Sigmoid colon (tissue), 6 donors: ENCODE measurements at regions not wholly inside any gene's neighbourhood (a gene's known extent, or its start where the extent isn't known, plus 50 kb on each side); places are given as distances from the start of the nearest gene placed in this dataset.

Experiments used
- DNase-seq: peaks from one replicate; pipeline ENCODE4 v3.0.0-alpha.2; 2019
- H3K27ac ChIP-seq, 4 donors: fragments of 200-600 bp; sonication (generic); one replicate each; pipeline ENCODE4 v1.5.1; 2016 to 2019; ENCODE audit warnings: mild to moderate bottlenecking in 1 of 4
- H3K27me3 ChIP-seq, 3 donors: fragments of 200-600 bp; sonication (generic); one replicate each; pipeline ENCODE4 v1.5.1; 2019; ENCODE audit warnings: mild to moderate bottlenecking in 1 of 3
- H3K36me3 ChIP-seq, 4 donors: fragments of 200-600 bp; sonication (generic); one replicate each; pipeline ENCODE4 v1.5.1; 2016 to 2019
- H3K4me1 ChIP-seq, 4 donors: fragments of 200-600 bp; sonication (generic); one replicate each; pipeline ENCODE4 v1.5.1; 2017 to 2019
- H3K4me3 ChIP-seq, 4 donors: fragments of 200-600 bp; sonication (generic); one replicate each; pipeline ENCODE4 v1.5.1; 2017 to 2019; ENCODE audit warnings: mild to moderate bottlenecking in 2 of 4, moderate library complexity in 1 of 4
- H3K9me3 ChIP-seq, 4 donors: fragments of 200-600 bp in 3 of 4; sonication (generic) in 3 of 4; one replicate each; pipeline versions ENCODE4 v1.5.1 to v1.6.1; 2013 to 2019
- EP300 ChIP-seq, 4 donors: sonication (generic); formaldehyde crosslinking; IDR thresholded peaks; one replicate each; pipeline ENCODE4 v1.6.1; 2017; ENCODE audit warnings: antibody characterized with exemption in 4 of 4
- POLR2A ChIP-seq, 2 donors: fragments of 450-650 bp; IDR thresholded peaks; one replicate each; pipeline ENCODE4 v1.6.1; 2016; ENCODE audit warnings: antibody characterized with exemption in 2 of 2, mild to moderate bottlenecking in 2 of 2, moderate library complexity in 2 of 2
- POLR2AphosphoS5 ChIP-seq, 4 donors: sonication (generic); formaldehyde crosslinking; IDR thresholded peaks; one replicate each; pipeline ENCODE4 v1.6.1; 2017; ENCODE audit warnings: antibody characterized with exemption in 4 of 4
- WGBS, 2 donors: extraction: QIAGEN DNeasy Blood & Tissue Kit; methylation state at CpG; one replicate each; pipeline ENCODE4 v1.1.7; 2013; 5-methylcytosine and 5-hydroxymethylcytosine counted together
- intact Hi-C: fragments of 100-400 bp; cut with DNase I; formaldehyde crosslinking; loops from one replicate; pipeline ENCODE4 v1.15.1; 2023
- TF ChIP-seq, protein P1 (sequence below), 4 experiments: fragments of 450-650 bp in 3 of 4; fragments of 200-600 bp in 1 of 4; IDR thresholded peaks; one replicate each; pipeline ENCODE4 v1.5.1; 2016 to 2019; ENCODE audit warnings: antibody characterized with exemption in 4 of 4, mild to moderate bottlenecking in 3 of 4, moderate library complexity in 2 of 4
- donor health status: healthy with polysubstance abuse.
- donor health status: healthy.

DNA sequence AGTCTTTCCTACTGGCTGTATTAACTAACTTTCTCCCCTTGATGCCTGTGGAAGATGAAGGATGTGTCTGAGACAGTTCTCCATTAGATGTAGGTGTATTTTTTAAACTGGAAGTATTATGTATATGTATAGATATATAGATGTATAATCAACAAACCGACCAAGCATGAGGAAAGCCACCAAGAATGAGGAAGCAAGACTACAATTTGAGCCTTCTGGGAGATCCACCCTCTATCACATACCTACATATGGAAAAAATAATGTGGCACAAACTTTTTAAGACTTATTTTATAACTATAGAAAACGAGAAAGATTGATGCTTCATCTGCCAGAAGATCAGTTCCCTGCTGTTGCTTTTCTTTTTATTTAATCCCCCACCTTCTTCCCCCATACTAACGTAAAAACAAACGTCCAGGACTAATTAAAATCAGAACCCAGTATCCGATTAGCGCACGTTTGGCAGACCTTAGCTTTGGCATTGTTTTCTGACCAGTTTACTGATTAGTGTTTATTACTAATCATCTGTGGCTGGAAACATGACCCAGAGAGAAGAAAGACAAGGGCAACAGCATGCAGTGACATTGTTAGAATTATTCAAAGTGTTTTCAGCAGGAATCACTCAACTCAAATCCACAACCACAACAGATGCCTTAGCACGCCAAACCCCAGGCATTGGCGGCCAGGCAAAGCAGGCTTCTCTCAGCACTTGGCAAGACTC is 490.2 kb downstream of the EBF1 start:
- no peak overlapping the region for H3K27ac ChIP-seq
- TF ChIP-seq POLR2AphosphoS5 (IDR thresholded peaks at IDR 0.05) (no peak), POLR2A (IDR thresholded peaks at IDR 0.05) (no peak), EP300 (IDR thresholded peaks at IDR 0.05) (no peak)
- TF ChIP-seq, protein P1, sequence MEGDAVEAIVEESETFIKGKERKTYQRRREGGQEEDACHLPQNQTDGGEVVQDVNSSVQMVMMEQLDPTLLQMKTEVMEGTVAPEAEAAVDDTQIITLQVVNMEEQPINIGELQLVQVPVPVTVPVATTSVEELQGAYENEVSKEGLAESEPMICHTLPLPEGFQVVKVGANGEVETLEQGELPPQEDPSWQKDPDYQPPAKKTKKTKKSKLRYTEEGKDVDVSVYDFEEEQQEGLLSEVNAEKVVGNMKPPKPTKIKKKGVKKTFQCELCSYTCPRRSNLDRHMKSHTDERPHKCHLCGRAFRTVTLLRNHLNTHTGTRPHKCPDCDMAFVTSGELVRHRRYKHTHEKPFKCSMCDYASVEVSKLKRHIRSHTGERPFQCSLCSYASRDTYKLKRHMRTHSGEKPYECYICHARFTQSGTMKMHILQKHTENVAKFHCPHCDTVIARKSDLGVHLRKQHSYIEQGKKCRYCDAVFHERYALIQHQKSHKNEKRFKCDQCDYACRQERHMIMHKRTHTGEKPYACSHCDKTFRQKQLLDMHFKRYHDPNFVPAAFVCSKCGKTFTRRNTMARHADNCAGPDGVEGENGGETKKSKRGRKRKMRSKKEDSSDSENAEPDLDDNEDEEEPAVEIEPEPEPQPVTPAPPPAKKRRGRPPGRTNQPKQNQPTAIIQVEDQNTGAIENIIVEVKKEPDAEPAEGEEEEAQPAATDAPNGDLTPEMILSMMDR (IDR thresholded peaks at IDR 0.05), result no peak
- H3K27me3 ChIP-seq, result no peaks in the 10 kb centered on the region
- 67 to 71% methylated on average over 9 of the region's 9 CpGs for WGBS, 2 donors
- no peaks in the 10 kb centered on the region for H3K9me3 ChIP-seq
- no peaks in the 10 kb centered on the region for H3K36me3 ChIP-seq
- intact Hi-C loops, result no loop called here
- H3K4me3 ChIP-seq, result no peak overlapping the region
- no peak for DNase-seq
- H3K4me1 ChIP-seq, result no peaks in the 10 kb centered on the region

DNA sequence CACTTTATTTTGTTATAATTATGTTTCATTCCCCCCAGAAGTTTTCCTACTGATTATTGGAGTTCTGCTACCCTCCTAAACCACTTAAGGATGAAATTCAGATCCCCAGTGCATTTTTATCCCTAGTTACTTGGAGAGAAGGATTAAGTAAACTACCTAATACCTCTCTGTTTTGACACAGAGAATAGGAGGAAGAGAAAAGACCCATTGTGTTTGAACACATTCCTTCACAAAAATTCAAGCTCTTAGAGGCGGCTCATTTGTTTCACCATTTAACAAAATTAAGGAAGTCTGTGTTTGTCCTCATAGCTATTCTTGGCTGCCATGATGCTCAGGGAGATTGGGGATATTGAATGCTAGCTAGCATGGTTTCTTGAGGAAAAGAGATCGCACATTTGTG is 492.6 kb downstream of the EBF1 start:
- intact Hi-C loops, result no loop called here
- no peaks in the 10 kb centered on the region for H3K27me3 ChIP-seq
- H3K4me3 ChIP-seq, result no peak overlapping the region
- TF ChIP-seq POLR2AphosphoS5 (IDR thresholded peaks at IDR 0.05) (no peak), POLR2A (IDR thresholded peaks at IDR 0.05) (no peak), EP300 (IDR thresholded peaks at IDR 0.05) (no peak)
- TF ChIP-seq, protein P1 (IDR thresholded peaks at IDR 0.05), result no peak
- 88 to 89% methylated on average over 2 of the region's 2 CpGs for WGBS, 2 donors
- no peak overlapping the region for H3K27ac ChIP-seq
- no peaks in the 10 kb centered on the region for H3K36me3 ChIP-seq
- H3K4me1 ChIP-seq, result no peaks in the 10 kb centered on the region
- no peaks in the 10 kb centered on the region for H3K9me3 ChIP-seq
- no peak for DNase-seq

DNA sequence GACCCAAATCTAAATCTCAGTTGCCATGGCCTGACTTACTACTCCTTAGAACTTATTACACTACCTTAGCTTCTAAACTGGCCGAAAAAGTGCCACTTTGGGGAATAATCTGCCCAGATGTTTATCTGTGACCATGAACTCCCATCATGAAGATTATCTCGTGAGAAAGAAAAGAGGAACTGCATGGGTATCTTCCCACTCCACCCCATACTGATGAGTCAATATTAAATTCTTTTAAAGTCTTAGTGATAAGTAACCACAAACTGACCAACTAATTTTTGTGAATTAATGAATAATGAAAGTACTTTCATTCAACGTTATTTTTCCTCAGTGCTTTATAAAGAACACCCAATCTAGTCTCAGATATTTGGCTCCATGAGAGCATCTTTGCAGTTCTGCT is 493.5 kb downstream of the EBF1 start:
- no peaks in the 10 kb centered on the region for H3K9me3 ChIP-seq
- no peak overlapping the region for H3K27ac ChIP-seq
- intact Hi-C loops, result no loop called here
- no peak for DNase-seq
- no peak overlapping the region for H3K4me3 ChIP-seq
- WGBS, 2 donors, result 66 to 76% methylated on average over 3 of the region's 3 CpGs
- no peaks in the 10 kb centered on the region for H3K36me3 ChIP-seq
- TF ChIP-seq EP300 (IDR thresholded peaks at IDR 0.05) (no peak), POLR2A (IDR thresholded peaks at IDR 0.05) (no peak), POLR2AphosphoS5 (IDR thresholded peaks at IDR 0.05) (no peak)
- TF ChIP-seq, protein P1 (IDR thresholded peaks at IDR 0.05), result no peak
- no peaks in the 10 kb centered on the region for H3K4me1 ChIP-seq
- no peaks in the 10 kb centered on the region for H3K27me3 ChIP-seq

DNA sequence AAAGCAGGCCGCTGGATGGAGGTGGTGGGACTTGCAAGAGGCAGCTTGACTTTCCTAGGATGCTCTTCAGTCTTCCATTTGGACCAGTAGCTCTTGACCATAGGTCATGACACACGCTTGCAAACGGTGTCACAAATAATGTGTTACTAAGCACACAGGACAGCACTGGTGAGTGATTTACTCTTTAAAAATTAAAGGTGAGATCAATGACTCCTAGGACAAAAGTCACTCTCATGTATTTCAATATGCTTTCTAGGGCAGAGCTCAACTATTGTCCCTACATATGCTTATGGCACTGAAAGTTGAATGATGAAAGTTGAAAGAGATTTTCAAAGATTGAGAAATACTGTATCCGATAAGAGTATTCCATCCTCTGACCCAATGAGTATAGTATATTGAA is 496.7 kb downstream of the EBF1 start:
- Histone ChIP-seq H3K27me3 (no peaks in the 10 kb centered on the region), H3K27ac (no peak overlapping the region), H3K9me3 (no peaks in the 10 kb centered on the region), H3K4me1 (no peaks in the 10 kb centered on the region), H3K4me3 (no peak overlapping the region), H3K36me3 (no peaks in the 10 kb centered on the region)
- TF ChIP-seq EP300 (IDR thresholded peaks at IDR 0.05) (no peak), POLR2AphosphoS5 (IDR thresholded peaks at IDR 0.05) (no peak), POLR2A (IDR thresholded peaks at IDR 0.05) (no peak)
- TF ChIP-seq, protein P1 (IDR thresholded peaks at IDR 0.05), result no peak
- intact Hi-C loops, result no loop called here
- WGBS, 2 donors, result 91 to 92% methylated on average over 4 of the region's 4 CpGs
- no peak for DNase-seq

DNA sequence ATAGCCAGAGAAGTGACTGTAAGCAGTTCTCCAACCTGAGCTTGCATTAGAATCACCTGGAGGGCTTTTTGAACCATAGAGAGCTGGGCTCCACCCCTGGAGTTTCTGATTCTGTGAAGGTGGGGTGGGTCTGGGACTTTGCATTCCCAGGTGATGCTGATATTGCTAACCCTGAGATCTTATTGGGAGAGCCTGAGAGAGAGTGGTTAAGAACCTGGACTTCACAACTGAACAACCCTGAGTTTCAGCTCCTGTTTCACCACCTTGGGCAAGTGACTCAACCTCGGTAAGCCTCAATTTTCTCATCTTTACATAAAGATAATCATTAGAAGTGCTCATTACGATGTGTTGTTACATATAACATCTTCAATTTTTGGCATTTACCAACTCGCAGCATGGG is 498.6 kb downstream of the EBF1 start:
- 79 to 84% methylated on average over 3 of the region's 3 CpGs for WGBS, 2 donors
- H3K27me3 ChIP-seq, result no peaks in the 10 kb centered on the region
- TF ChIP-seq POLR2A (IDR thresholded peaks at IDR 0.05) (no peak), EP300 (IDR thresholded peaks at IDR 0.05) (no peak), POLR2AphosphoS5 (IDR thresholded peaks at IDR 0.05) (no peak)
- TF ChIP-seq, protein P1 (IDR thresholded peaks at IDR 0.05), result no peak
- no peak for DNase-seq
- H3K9me3 ChIP-seq, result no peaks in the 10 kb centered on the region
- H3K27ac ChIP-seq, result no peak overlapping the region
- H3K4me3 ChIP-seq, result no peak overlapping the region
- no peaks in the 10 kb centered on the region for H3K36me3 ChIP-seq
- H3K4me1 ChIP-seq, result no peaks in the 10 kb centered on the region
- intact Hi-C loops, result no loop called here
